ENCODE measurements at regions not wholly inside any gene's neighbourhood (a gene's known extent, or its start where the extent isn't known, plus 50 kb on each side); places are given as distances from the start of the nearest gene placed in this dataset.

- no peak for DNase-seq
Observed at GRCh38 chr17:56739376-56739775, 94.3 kb downstream of the C17orf67 start.

- no peak for DNase-seq
Observed at GRCh38 chr17:56739776-56740175, 93.9 kb downstream of the C17orf67 start.

GRCh38 chr17:56740481-56740880, 93.2 kb downstream of the C17orf67 start:
- no peak for DNase-seq
